ENCODE measurements at regions not wholly inside any gene's neighbourhood (a gene's known extent, or its start where the extent isn't known, plus 50 kb on each side); places are given as distances from the start of the nearest gene placed in this dataset.

GRCh38 chr5:102554082-102554481 is 55.3 kb upstream of the SLCO6A1 start:
- TF ChIP-seq Cebpa-rat (IDR thresholded peaks at IDR 0.05) = no peak

GRCh38 chr5:102554728-102555127 is 55.9 kb upstream of the SLCO6A1 start:
- H3K4me3 ChIP-seq = no peak overlapping the region
- no peak overlapping the region for H3K9ac ChIP-seq
- H3K4me1 ChIP-seq = no peaks in the 10 kb centered on the region
- no peaks in the 10 kb centered on the region for H3K27me3 ChIP-seq
- no peaks in the 10 kb centered on the region for H3K36me3 ChIP-seq
- no peak overlapping the region for H3K4me2 ChIP-seq
- no peak for TF ChIP-seq Cebpa-rat (IDR thresholded peaks at IDR 0.05)
- no peaks in the 10 kb centered on the region for H3K9me3 ChIP-seq
- no peak overlapping the region for H3K27ac ChIP-seq
- H4K20me1 ChIP-seq = no peaks in the 10 kb centered on the region

More at GRCh38 chr5:102554082-102554481, 55.3 kb upstream of the SLCO6A1 start:
- H3K9ac ChIP-seq = no peak overlapping the region
- H3K4me3 ChIP-seq = no peak overlapping the region
- no peaks in the 10 kb centered on the region for H3K9me3 ChIP-seq
- H4K20me1 ChIP-seq = no peaks in the 10 kb centered on the region
- H3K4me2 ChIP-seq = no peak overlapping the region
- H3K27me3 ChIP-seq = no peaks in the 10 kb centered on the region
- no peaks in the 10 kb centered on the region for H3K36me3 ChIP-seq
- no peaks in the 10 kb centered on the region for H3K4me1 ChIP-seq
- no peak overlapping the region for H3K27ac ChIP-seq

DNA sequence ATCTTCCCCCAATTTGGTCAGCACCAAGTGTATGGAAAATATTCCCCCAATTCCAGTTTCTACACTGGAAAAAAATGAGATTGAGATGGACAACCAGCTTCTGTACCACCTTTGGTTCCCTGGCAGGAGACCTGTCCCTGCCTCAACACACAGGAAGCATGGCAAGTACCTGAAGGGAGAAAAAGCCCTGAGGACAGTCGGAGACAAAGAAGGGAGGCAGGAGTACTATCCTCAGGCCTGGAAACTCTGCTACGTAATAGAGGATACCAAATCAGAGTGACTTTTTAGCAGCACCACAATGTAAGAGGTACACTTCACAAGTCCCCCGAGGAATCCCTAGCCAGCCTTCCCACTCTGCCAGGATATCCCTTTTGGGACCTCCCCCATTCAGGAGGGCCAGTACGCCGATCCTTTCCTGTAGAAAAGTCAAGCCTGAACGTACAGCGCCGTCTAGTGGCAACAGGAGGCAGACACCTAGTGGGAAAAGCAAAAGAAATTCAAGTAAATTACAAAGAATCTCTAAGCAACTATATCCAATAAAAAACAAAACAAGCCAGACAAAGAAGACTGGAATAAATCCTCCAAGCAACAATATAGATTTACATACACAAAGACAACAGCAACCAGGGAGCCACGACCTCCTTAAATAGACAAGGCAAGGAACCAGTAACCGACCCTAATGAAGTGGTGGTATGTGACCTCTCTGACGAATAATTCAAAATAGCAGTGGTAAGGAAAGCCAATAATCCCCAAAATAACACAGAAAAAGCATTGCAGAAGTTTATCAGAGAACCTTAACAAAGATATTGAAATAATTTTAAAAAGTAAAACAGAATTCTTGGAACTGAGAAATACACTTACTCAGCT is 63.3 kb upstream of the SLCO6A1 start:
- Histone ChIP-seq H3K9ac (no peak overlapping the region), H3K36me3 (no peaks in the 10 kb centered on the region), H3K4me2 (no peak overlapping the region), H4K20me1 (no peaks in the 10 kb centered on the region), H3K27me3 (no peaks in the 10 kb centered on the region), H3K4me3 (no peak overlapping the region), H3K4me1 (no peaks in the 10 kb centered on the region), H3K9me3 (no peaks in the 10 kb centered on the region), H3K27ac (no peak overlapping the region)
- TF ChIP-seq Cebpa-rat (IDR thresholded peaks at IDR 0.05) = no peak

DNA sequence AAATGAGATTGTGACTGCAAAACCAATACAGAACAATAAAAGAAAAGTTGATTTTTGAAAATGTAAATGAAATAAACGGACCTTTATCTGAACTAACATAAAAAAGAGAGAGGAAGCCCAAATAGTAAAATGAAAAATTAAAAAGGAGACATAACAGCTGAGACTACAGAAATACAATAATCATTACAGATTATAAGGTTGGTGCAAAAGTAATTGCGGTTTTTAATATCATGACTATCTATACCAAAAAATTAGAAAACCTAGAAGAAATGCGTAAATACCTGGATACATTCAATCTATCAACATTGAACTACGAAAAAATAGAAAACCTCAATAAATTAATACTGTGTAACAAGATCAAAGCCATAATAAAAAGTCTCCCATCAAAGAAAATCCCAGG is 71.9 kb upstream of the SLCO6A1 start:
- no peaks in the 10 kb centered on the region for H3K4me1 ChIP-seq
- H3K27ac ChIP-seq = no peak overlapping the region
- no peaks in the 10 kb centered on the region for H3K36me3 ChIP-seq
- no peak overlapping the region for H3K4me2 ChIP-seq
- no peaks in the 10 kb centered on the region for H3K9me3 ChIP-seq
- H3K27me3 ChIP-seq = no peaks in the 10 kb centered on the region
- H3K9ac ChIP-seq = no peak overlapping the region
- no peak for TF ChIP-seq Cebpa-rat (IDR thresholded peaks at IDR 0.05)
- H4K20me1 ChIP-seq = no peaks in the 10 kb centered on the region
- no peak overlapping the region for H3K4me3 ChIP-seq

DNA sequence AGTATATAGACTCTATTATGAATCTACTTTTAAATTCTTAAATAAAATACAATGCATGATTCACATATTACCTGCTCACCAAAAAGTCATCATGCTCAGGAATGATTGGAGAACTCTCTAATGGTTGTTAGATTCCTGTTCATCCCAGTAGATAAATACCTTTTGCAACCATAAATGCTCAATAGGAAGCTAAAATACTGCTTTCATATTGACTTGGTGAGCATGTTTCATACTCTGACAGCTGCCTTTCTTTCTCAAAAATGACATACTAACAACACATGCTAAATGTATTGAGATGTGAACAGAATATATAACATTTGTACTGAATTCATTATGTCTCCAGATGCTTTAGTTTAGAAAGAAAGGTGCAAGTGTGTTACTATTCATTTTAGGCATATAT is 79.6 kb upstream of the SLCO6A1 start:
- H4K20me1 ChIP-seq = no peaks in the 10 kb centered on the region
- TF ChIP-seq Cebpa-rat (IDR thresholded peaks at IDR 0.05) = no peak
- H3K4me1 ChIP-seq = no peaks in the 10 kb centered on the region
- no peaks in the 10 kb centered on the region for H3K27me3 ChIP-seq
- no peak overlapping the region for H3K27ac ChIP-seq
- H3K9ac ChIP-seq = no peak overlapping the region
- no peak overlapping the region for H3K4me2 ChIP-seq
- H3K36me3 ChIP-seq = no peaks in the 10 kb centered on the region
- no peak overlapping the region for H3K4me3 ChIP-seq
- H3K9me3 ChIP-seq = no peaks in the 10 kb centered on the region

DNA sequence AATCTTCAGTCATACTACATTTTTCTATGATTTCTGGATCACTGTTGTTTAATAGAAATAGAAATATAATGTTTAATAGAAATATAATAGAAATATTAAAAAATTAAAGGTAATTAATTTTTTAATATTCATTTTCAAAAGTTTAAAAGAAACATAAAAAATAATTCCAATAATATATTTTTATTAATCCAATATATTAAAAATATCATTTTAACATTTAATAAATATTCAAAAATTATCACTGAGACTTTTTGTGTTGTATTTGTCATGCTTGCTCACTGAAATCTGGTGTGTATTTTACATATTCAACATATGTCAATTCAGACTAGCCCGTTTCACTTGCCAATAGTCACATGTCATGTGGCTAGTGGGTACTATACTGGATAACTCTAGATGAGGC is 80.6 kb upstream of the SLCO6A1 start:
- no peaks in the 10 kb centered on the region for H3K9me3 ChIP-seq
- no peak overlapping the region for H3K4me2 ChIP-seq
- no peaks in the 10 kb centered on the region for H3K4me1 ChIP-seq
- H3K4me3 ChIP-seq = no peak overlapping the region
- no peaks in the 10 kb centered on the region for H3K27me3 ChIP-seq
- H4K20me1 ChIP-seq = no peaks in the 10 kb centered on the region
- no peak overlapping the region for H3K27ac ChIP-seq
- TF ChIP-seq Cebpa-rat (IDR thresholded peaks at IDR 0.05) = no peak
- H3K9ac ChIP-seq = no peak overlapping the region
- H3K36me3 ChIP-seq = no peaks in the 10 kb centered on the region

DNA sequence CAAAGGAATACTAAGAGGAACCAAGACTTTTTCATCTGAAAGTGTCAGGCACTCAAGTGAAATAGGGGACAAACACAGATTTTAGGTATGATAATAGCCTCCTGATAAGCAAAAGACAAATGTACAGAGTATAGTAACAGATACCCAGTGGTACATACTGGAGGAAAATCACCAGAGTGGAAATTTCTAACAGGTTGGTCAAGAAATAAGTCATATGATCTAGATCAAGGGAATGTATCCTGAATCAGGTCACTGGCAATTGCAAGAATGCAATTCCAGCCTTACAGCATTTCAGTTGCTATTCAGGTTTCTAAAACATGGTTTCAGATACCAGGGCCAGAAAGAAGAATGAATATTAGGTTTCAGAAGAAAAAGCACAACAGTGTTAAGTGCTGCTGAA is 82.2 kb upstream of the SLCO6A1 start:
- Histone ChIP-seq H3K4me2 (no peak overlapping the region), H3K4me3 (no peak overlapping the region), H3K36me3 (no peaks in the 10 kb centered on the region), H3K27ac (no peak overlapping the region), H3K4me1 (no peaks in the 10 kb centered on the region), H3K9ac (no peak overlapping the region), H4K20me1 (no peaks in the 10 kb centered on the region), H3K27me3 (no peaks in the 10 kb centered on the region), H3K9me3 (no peaks in the 10 kb centered on the region)
- no peak for TF ChIP-seq Cebpa-rat (IDR thresholded peaks at IDR 0.05)

DNA sequence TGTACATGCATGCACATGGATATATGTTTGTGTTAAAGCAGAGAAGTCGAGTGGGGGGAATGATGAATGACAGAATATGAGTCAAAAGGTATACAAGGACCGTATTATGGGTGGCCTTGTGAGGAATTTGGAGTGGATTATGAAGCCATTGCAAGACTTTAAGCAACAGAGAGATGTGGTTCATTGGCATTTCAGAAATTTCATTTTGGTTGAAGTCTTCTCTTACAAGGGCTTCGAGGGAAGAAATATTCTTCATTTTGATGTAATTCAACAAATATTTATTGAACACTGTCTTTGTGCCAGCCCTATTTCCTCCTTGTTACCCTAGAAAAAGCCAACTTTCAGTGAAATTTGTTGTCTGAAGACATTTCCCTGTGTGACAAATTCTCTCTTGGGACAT is 83.9 kb upstream of the SLCO6A1 start:
- no peak for TF ChIP-seq Cebpa-rat (IDR thresholded peaks at IDR 0.05)
- H3K4me2 ChIP-seq = no peak overlapping the region
- H4K20me1 ChIP-seq = no peaks in the 10 kb centered on the region
- no peak overlapping the region for H3K27ac ChIP-seq
- no peaks in the 10 kb centered on the region for H3K36me3 ChIP-seq
- H3K9me3 ChIP-seq = no peaks in the 10 kb centered on the region
- no peaks in the 10 kb centered on the region for H3K27me3 ChIP-seq
- no peak overlapping the region for H3K9ac ChIP-seq
- H3K4me1 ChIP-seq = no peaks in the 10 kb centered on the region
- no peak overlapping the region for H3K4me3 ChIP-seq

- H3K4me1 ChIP-seq = no peaks in the 10 kb centered on the region
- H3K9ac ChIP-seq = no peak overlapping the region
- no peak overlapping the region for H3K4me2 ChIP-seq
- no peak overlapping the region for H3K27ac ChIP-seq
- H4K20me1 ChIP-seq = no peaks in the 10 kb centered on the region
- H3K4me3 ChIP-seq = no peak overlapping the region
- no peak for TF ChIP-seq Cebpa-rat (IDR thresholded peaks at IDR 0.05)
- H3K27me3 ChIP-seq = no peaks in the 10 kb centered on the region
- no peaks in the 10 kb centered on the region for H3K9me3 ChIP-seq
- H3K36me3 ChIP-seq = no peaks in the 10 kb centered on the region
Observed at GRCh38 chr5:102583276-102584124, 84.7 kb upstream of the SLCO6A1 start.

DNA sequence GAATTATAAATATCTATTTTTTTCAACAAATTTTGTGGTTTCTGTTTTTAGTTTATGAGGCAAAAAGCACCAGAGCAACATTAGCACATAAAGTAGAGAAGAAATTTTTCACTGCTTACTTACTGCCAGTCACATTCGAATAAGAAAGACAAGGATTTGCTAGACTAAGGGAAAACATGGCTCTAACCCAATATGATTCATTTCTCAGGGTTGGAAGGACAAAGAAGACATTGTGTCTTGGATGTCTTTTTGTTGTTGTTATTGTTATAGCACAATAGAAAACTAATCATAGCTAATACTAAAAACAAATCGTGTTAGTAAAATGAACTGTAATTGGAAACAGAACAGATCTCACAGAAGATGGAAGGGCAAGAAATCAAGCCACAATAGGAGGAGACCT is 90.9 kb upstream of the SLCO6A1 start:
- H3K4me2 ChIP-seq = no peak overlapping the region
- H3K4me3 ChIP-seq = no peak overlapping the region
- TF ChIP-seq Cebpa-rat (IDR thresholded peaks at IDR 0.05) = no peak
- no peak overlapping the region for H3K9ac ChIP-seq
- H3K36me3 ChIP-seq = no peaks in the 10 kb centered on the region
- H4K20me1 ChIP-seq = no peaks in the 10 kb centered on the region
- no peaks in the 10 kb centered on the region for H3K4me1 ChIP-seq
- no peaks in the 10 kb centered on the region for H3K9me3 ChIP-seq
- no peaks in the 10 kb centered on the region for H3K27me3 ChIP-seq
- no peak overlapping the region for H3K27ac ChIP-seq
